ENCODE measurements at regions not wholly inside any gene's neighbourhood (a gene's known extent, or its start where the extent isn't known, plus 50 kb on each side); places are given as distances from the start of the nearest gene placed in this dataset.

DNA sequence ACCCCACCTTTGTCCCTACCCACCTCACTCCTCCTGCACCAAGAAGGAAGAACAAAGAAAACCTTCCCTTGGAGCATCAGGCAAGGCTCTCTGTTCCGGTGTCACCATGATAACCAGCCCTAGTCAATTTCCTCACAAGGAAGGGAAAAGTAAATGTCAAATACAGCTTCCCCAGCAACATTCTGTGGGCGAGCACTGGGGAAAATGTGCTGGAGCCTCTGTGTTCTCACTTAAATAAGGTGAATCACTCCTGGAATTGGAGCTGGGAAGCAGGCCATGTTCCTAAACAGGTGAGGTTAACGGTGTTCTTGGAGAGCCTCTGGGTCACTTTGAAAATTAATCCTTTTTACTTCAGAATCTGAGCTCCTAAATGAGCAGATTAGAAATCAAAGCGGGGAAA, 427.9 kb upstream of the ERCC4 start:
- Histone ChIP-seq H3K27me3 (ENCODE audit: control insufficient read depth in 2 of 2, insufficient read depth in 2 of 2, low read length in 2 of 2) (no peaks in the 10 kb centered on the region), H3K4me3 (replicated peaks in 1 of 3; ENCODE audit: insufficient read depth in 1 of 3, low read depth in 1 of 3, low read length in 3 of 3) (no peak overlapping the region), H3K27ac (ENCODE audit: insufficient read depth, low read depth, low read length) (no peak overlapping the region), H4K20me1 (replicated peaks; ENCODE audit: control insufficient read depth, extremely low read depth, insufficient read depth, low read length) (no peaks in the 10 kb centered on the region), H3K9me3 (replicated peaks; ENCODE audit: control insufficient read depth, insufficient read depth, low read length) (peaks cover 2% of the 10 kb centered on the region), H3K9me1 (replicated peaks; ENCODE audit: control insufficient read depth, extremely low read depth, insufficient read depth, low read length) (no peaks in the 10 kb centered on the region), H3K4me1 (ENCODE audit: control insufficient read depth, extremely low read depth, insufficient read depth, low read length) (no peaks in the 10 kb centered on the region), H3K4me2 (ENCODE audit: insufficient read depth, low read length) (no peak overlapping the region), H3K9ac (replicated peaks; ENCODE audit: extremely low read depth, insufficient read depth, low read length) (no peak overlapping the region), H3K36me3 (ENCODE audit: control insufficient read depth in 2 of 2, extremely low read depth in 1 of 2, insufficient read depth in 2 of 2, low read length in 2 of 2) (no peaks in the 10 kb centered on the region), H3K79me2 (ENCODE audit: control insufficient read depth, insufficient read depth, low read length) (no peaks in the 10 kb centered on the region), H2AFZ (ENCODE audit: low read depth, low read length) (no peak overlapping the region)
- DNase-seq (ENCODE audit: low read depth, low spot score), result no peak
- intact Hi-C loops (cut with micrococcal nuclease) (no loop called here), dilution Hi-C loops (cut with MboI; ENCODE audit: extremely low pct_ligation_motif_present, low sequenced_read_pairs) (no loop called here)
- ChIA-PET POLR2A (no interaction called here), CTCF (no interaction called here)
- no peak for FAIRE-seq
- no TSS peak for BruUV-seq (replicated peaks)
- TF ChIP-seq, protein P1, sequence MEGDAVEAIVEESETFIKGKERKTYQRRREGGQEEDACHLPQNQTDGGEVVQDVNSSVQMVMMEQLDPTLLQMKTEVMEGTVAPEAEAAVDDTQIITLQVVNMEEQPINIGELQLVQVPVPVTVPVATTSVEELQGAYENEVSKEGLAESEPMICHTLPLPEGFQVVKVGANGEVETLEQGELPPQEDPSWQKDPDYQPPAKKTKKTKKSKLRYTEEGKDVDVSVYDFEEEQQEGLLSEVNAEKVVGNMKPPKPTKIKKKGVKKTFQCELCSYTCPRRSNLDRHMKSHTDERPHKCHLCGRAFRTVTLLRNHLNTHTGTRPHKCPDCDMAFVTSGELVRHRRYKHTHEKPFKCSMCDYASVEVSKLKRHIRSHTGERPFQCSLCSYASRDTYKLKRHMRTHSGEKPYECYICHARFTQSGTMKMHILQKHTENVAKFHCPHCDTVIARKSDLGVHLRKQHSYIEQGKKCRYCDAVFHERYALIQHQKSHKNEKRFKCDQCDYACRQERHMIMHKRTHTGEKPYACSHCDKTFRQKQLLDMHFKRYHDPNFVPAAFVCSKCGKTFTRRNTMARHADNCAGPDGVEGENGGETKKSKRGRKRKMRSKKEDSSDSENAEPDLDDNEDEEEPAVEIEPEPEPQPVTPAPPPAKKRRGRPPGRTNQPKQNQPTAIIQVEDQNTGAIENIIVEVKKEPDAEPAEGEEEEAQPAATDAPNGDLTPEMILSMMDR (IDR thresholded peaks at IDR 0.05; ENCODE audit: extremely low read depth in 1 of 2, insufficient read depth in 1 of 2, low read depth in 1 of 2, low read length in 2 of 2), result no peak
- TF ChIP-seq FOS (IDR thresholded peaks at IDR 0.05; ENCODE audit: borderline replicate concordance, insufficient read depth, low read length) (no peak), POLR2AphosphoS5 (IDR thresholded peaks at IDR 0.05; ENCODE audit: insufficient read depth, low read depth, low read length) (no peak)

DNA sequence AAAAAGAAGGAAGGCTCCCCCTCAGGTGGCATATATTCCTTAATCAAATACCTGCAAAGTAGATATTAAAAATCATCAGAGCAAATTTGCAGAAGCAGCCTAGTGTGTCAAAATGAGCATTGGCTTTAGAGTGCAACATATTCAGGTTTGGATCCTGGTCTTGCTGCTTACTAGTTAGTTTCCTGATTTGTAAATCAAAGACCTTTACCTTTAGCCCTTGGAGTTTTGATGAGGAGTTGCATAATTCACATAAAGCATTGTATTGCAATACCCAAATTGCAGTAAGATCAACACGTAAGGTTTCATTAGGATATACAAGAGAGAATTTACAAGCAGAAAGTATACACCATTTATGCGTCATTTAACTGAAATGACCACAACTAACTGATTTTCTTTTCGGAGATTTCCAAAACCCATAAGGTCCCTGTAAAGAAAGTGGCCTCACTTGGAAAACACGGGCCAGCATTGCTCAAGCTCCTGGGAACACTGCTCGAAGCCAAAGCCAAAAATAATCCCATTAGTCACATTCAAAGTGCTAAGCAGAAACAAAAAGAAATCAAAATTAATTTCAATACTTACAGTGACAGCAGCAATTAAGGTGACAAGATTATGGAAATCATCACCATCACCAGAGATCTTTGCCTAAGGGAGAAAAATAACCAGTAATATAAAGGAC, 415.9 kb upstream of the ERCC4 start:
- no TSS peak for BruUV-seq (replicated peaks)
- no peak overlapping the region for H3K27ac ChIP-seq (ENCODE audit: insufficient read depth, low read depth, low read length)
- dilution Hi-C loops (cut with MboI; ENCODE audit: extremely low pct_ligation_motif_present, low sequenced_read_pairs) (no loop called here), intact Hi-C loops (cut with micrococcal nuclease) (no loop called here)
- TF ChIP-seq EZH2 (IDR thresholded peaks at IDR 0.05; ENCODE audit: borderline replicate concordance, low read depth, low read length, severe bottlenecking) (no peak), MYC (IDR thresholded peaks at IDR 0.05; ENCODE audit: low read depth, low read length) (no peak), POLR2AphosphoS5 (IDR thresholded peaks at IDR 0.05; ENCODE audit: insufficient read depth, low read depth, low read length) (no peak), GATA2 (IDR thresholded peaks at IDR 0.05; ENCODE audit: insufficient read depth, insufficient read length, low read depth, low read length) (no peak), FOS (IDR thresholded peaks at IDR 0.05; ENCODE audit: borderline replicate concordance, insufficient read depth, low read length) (no peak), POLR2A (IDR thresholded peaks at IDR 0.05; ENCODE audit: low read depth, low read length) (no peak), JUN (IDR thresholded peaks at IDR 0.05; ENCODE audit: borderline replicate concordance, insufficient read depth, insufficient read length, low read depth) (no peak)
- TF ChIP-seq, protein P2, sequence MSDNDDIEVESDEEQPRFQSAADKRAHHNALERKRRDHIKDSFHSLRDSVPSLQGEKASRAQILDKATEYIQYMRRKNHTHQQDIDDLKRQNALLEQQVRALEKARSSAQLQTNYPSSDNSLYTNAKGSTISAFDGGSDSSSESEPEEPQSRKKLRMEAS (IDR thresholded peaks at IDR 0.05; ENCODE audit: insufficient read depth, insufficient read length), result no peak
- no peak overlapping the region for H3K9ac ChIP-seq (replicated peaks; ENCODE audit: extremely low read depth, insufficient read depth, low read length)
- H4K20me1 ChIP-seq (replicated peaks; ENCODE audit: control insufficient read depth, extremely low read depth, insufficient read depth, low read length), result no peaks in the 10 kb centered on the region
- no peak overlapping the region for H3K4me3 ChIP-seq (replicated peaks in 1 of 3; ENCODE audit: insufficient read depth in 1 of 3, low read depth in 1 of 3, low read length in 3 of 3)
- no peak overlapping the region for H2AFZ ChIP-seq (ENCODE audit: low read depth, low read length)
- ChIA-PET CTCF (no interaction called here), POLR2A (no interaction called here)
- H3K79me2 ChIP-seq (ENCODE audit: control insufficient read depth, insufficient read depth, low read length), result no peaks in the 10 kb centered on the region
- H3K9me1 ChIP-seq (replicated peaks; ENCODE audit: control insufficient read depth, extremely low read depth, insufficient read depth, low read length), result no peaks in the 10 kb centered on the region
- DNase-seq (ENCODE audit: low read depth, low spot score), result no peak
- no peak for FAIRE-seq
- no peaks in the 10 kb centered on the region for H3K9me3 ChIP-seq (replicated peaks; ENCODE audit: control insufficient read depth, insufficient read depth, low read length)
- H3K4me2 ChIP-seq (ENCODE audit: insufficient read depth, low read length), result no peak overlapping the region
- H3K27me3 ChIP-seq (ENCODE audit: control insufficient read depth in 2 of 2, insufficient read depth in 2 of 2, low read length in 2 of 2), result no peaks in the 10 kb centered on the region
- no peaks in the 10 kb centered on the region for H3K36me3 ChIP-seq (ENCODE audit: control insufficient read depth in 2 of 2, extremely low read depth in 1 of 2, insufficient read depth in 2 of 2, low read length in 2 of 2)
- no peaks in the 10 kb centered on the region for H3K4me1 ChIP-seq (ENCODE audit: control insufficient read depth, extremely low read depth, insufficient read depth, low read length)

Data from endothelial cell of umbilical vein (primary cell).